ENCODE measurements at regions not wholly inside any gene's neighbourhood (a gene's known extent, or its start where the extent isn't known, plus 50 kb on each side); places are given as distances from the start of the nearest gene placed in this dataset.
"Not testable (repeated sequence)": the region's sequence is repeated elsewhere in the genome, so short reads cannot be mapped to it uniquely, and the experiment has no call there.

DNA sequence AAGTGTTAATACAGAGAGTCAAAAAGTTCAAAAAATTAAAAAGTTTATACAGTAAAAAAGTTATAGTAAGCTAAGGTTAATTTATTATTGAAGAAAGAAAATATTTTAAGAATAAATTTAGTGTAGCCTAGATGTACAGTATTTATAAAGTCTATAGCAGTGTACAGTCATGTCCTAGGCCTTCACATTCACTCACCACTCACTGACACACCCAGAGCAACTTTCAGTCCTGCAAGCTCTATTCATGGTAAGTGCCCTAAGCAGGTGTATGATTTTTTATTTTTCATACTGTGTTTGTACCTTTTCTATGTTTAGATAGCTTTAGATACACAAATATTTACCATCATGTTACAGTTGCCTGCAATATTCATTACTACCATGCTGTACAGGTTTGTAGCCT lies 108.9 kb downstream of the FHIP1A start:
- no peak overlapping the region for H3K27ac Mint-ChIP-seq
- no peak for DNase-seq
- H3K36me3 Mint-ChIP-seq (ENCODE audit: low read depth): no peaks in the 10 kb centered on the region
- TF ChIP-seq CTCF (IDR thresholded peaks at IDR 0.05): no peak
- peaks cover 8% of the 10 kb centered on the region for H3K9me3 Mint-ChIP-seq
- peaks cover 10% of the 10 kb centered on the region for H3K4me1 Mint-ChIP-seq
- no peaks in the 10 kb centered on the region for H3K27me3 Mint-ChIP-seq (ENCODE audit: low read depth, poor library complexity)
- H3K4me3 Mint-ChIP-seq: no peak overlapping the region

DNA sequence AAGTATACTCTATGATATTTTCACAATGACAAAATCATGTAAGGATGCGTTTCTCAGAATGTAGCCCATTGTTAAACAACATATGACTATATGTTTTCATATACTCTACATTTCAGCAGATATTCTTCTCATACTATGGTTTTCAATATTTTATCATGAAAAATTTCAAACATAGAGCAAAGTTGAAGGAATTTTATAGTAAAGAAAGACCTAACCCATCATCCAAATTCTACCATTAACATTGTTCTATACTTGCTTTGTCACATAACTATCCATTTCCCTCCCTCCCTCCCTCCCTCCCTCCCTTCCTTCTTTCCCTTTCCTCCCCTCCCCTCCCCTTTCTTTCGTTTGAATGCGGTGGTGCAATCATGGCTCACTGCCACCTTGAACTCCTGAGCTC lies 109.4 kb downstream of the FHIP1A start:
- Mint-ChIP-seq H3K9me3 (peaks cover 5% of the 10 kb centered on the region), H3K4me1 (peaks cover 13% of the 10 kb centered on the region), H3K27me3 (ENCODE audit: low read depth, poor library complexity) (no peaks in the 10 kb centered on the region), H3K27ac (no peak overlapping the region), H3K36me3 (ENCODE audit: low read depth) (no peaks in the 10 kb centered on the region), H3K4me3 (no peak overlapping the region)
- no peak for TF ChIP-seq CTCF (IDR thresholded peaks at IDR 0.05)
- DNase-seq: no peak

- no peak for DNase-seq
- H3K4me3 Mint-ChIP-seq: no peak overlapping the region
- H3K4me1 Mint-ChIP-seq: peaks cover 19% of the 10 kb centered on the region
- H3K27me3 Mint-ChIP-seq (ENCODE audit: low read depth, poor library complexity): no peaks in the 10 kb centered on the region
- no peak for TF ChIP-seq CTCF (IDR thresholded peaks at IDR 0.05)
- H3K27ac Mint-ChIP-seq: no peak overlapping the region
- peaks cover 6% of the 10 kb centered on the region for H3K36me3 Mint-ChIP-seq (ENCODE audit: low read depth)
- peaks cover 6% of the 10 kb centered on the region for H3K9me3 Mint-ChIP-seq
Measured at GRCh38 chr4:151519728-151520415, 110.9 kb downstream of the FHIP1A start.

DNA sequence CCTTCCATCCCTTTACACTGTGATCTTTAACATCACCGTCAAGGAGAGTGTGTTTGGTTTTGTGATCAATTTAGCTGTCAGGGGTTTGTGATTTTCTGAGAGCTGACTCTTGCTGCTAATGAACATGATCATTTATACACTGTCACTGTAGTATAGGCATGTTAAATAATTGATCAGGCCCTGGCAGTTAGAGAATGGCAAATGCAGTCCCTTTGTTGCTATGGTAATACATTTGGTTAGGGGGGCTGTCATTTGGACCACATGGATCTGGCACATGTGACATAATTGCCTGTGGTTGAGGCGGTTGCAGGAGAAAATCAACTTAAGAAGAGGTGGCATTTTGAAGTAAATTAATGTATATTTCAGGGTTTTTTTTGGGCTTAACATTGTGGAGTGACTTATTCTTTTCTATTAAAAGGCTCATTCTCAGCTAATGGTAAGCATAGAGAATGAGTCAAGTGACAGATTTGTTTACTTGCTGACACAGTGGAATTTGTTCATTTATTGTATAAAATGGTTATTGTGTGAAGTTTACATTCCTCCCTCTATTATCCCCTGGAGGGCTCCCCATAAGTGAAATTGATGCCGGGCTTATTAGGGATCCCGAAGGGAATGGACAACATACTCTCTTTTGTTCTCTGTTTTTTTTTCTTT lies 114.0 kb downstream of the FHIP1A start:
- Mint-ChIP-seq H3K4me3 (no peak overlapping the region), H3K27ac (peak overlapping the region; percentile 34), H3K27me3 (ENCODE audit: low read depth, poor library complexity) (no peaks in the 10 kb centered on the region), H3K36me3 (ENCODE audit: low read depth) (peaks cover 22% of the 10 kb centered on the region), H3K9me3 (peaks cover 27% of the 10 kb centered on the region), H3K4me1 (peaks cover 21% of the 10 kb centered on the region)
- no peak for DNase-seq
- TF ChIP-seq CTCF (IDR thresholded peaks at IDR 0.05): no peak

DNA sequence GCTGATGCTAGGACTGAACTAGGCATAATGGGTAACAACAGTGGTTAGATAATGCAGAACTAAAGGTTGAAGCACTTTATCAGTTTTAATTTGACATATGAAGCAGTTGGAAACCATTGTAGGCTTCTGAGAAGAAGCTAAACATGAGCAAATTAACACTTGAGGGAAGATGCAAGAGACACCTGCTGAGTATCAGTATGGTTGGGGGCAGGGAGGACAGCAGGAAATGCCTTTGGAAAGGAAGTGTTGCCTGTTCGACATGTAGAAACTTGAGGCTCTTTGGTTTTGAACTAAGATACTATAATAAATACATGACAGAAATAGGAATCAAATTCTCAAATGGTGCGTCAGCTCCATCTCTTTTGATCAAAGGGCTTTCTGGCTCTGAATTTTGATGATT lies 115.6 kb downstream of the FHIP1A start:
- Mint-ChIP-seq H3K27me3 (ENCODE audit: low read depth, poor library complexity) (no peaks in the 10 kb centered on the region), H3K4me1 (peaks cover 37% of the 10 kb centered on the region), H3K27ac (no peak overlapping the region), H3K9me3 (peaks cover 37% of the 10 kb centered on the region), H3K36me3 (ENCODE audit: low read depth) (peaks cover 22% of the 10 kb centered on the region), H3K4me3 (no peak overlapping the region)
- TF ChIP-seq CTCF (IDR thresholded peaks at IDR 0.05): no peak
- no peak for DNase-seq

DNA sequence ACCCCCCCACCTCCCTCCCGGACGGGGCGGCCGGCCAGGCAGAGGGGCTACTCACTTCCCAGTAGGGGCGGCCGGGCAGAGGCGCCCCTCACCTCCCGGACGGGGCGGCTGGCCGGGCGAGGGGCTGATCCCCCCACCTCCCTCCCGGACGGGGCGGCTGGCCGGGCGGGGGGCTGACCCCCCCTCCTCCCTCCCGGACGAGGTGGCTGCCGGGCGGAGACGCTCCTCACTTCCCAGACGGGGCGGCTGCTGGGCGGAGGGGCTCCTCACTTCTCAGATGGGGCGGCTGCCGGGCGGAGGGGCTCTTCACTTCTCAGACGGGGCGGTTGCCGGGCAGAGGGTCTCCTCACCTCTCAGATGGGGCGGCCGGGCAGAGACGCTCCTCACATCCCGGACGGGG lies 117.5 kb downstream of the FHIP1A start:
- H3K27ac Mint-ChIP-seq; DNase-seq; H3K4me3 Mint-ChIP-seq; H3K27me3 Mint-ChIP-seq (ENCODE audit: low read depth, poor library complexity): not testable (repeated sequence)
- H3K36me3 Mint-ChIP-seq (ENCODE audit: low read depth): peaks cover 22% of the 10 kb centered on the region
- peaks cover 37% of the 10 kb centered on the region for H3K9me3 Mint-ChIP-seq
- peaks cover 42% of the 10 kb centered on the region for H3K4me1 Mint-ChIP-seq
